HAP-1 (cell line): ENCODE measurements at regions not wholly inside any gene's neighbourhood (a gene's known extent, or its start where the extent isn't known, plus 50 kb on each side); places are given as distances from the start of the nearest gene placed in this dataset.

Source experiments
- DNase-seq, 2 experiments: peaks; one replicate each; pipeline ENCODE4 v3.0.0-alpha.2; 2016 to 2020; ENCODE audit warnings: low spot score in 2 of 2
- H3K27me3 ChIP-seq: fragments of 250-450 bp; sonication (Bioruptor Pico); 2 replicates; pipeline ENCODE4 v1.5.1; 2020; ENCODE audit warnings: low read depth, mild to moderate bottlenecking, moderate library complexity
- H3K36me3 ChIP-seq: fragments of 250-450 bp; sonication (Bioruptor Pico); replicated peaks from 2 replicates; pipeline ENCODE4 v1.5.1; 2020; ENCODE audit warnings: mild to moderate bottlenecking
- H3K4me1 ChIP-seq: fragments of 250-450 bp; sonication (Bioruptor Pico); 2 replicates; pipeline ENCODE4 v1.5.1; 2020; ENCODE audit warnings: mild to moderate bottlenecking
- H3K4me3 ChIP-seq: fragments of 250-450 bp; sonication (Bioruptor Pico); 2 replicates; pipeline ENCODE4 v1.5.1; 2020; ENCODE audit warnings: mild to moderate bottlenecking, moderate library complexity
- H3K9me3 ChIP-seq: fragments of 250-450 bp; sonication (Bioruptor Pico); 2 replicates; pipeline ENCODE4 v1.5.1; 2020; ENCODE audit warnings: mild to moderate bottlenecking, moderate library complexity
- in situ Hi-C: fragments of 300-500 bp; cut with MboI; formaldehyde crosslinking; loops from 3 replicates; pipeline ENCODE4 v1.14.3; 2020; ENCODE audit warnings: low sequenced_read_pairs, inconsistent platforms, mixed read lengths

DNA sequence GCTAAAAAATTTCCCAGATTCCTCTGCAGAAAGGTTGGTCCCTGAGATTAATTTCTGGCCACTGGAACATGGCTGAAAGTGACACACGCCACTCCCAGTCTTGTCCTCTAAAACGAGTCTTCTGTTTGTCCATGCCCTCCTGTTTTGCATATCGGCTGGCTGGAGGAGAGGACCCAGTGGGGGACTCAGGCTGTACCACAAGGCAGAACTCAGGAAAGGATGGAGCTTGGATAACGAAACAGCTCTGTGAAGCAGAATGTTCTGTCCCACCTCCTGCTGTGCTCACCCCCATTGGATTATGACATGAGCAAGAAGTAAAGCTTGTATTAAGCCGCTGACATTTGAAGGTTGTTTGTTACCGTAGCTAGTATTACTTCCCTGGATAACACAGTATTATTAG, 856.2 kb downstream of the BCL11B start:
- no peaks in the 10 kb centered on the region for H3K9me3 ChIP-seq
- H3K27me3 ChIP-seq = no peaks in the 10 kb centered on the region
- H3K4me3 ChIP-seq = no peak overlapping the region
- H3K36me3 ChIP-seq = no peaks in the 10 kb centered on the region
- no peak for DNase-seq
- H3K4me1 ChIP-seq = no peaks in the 10 kb centered on the region
- in situ Hi-C loops = no loop called here

GRCh38 chr14:98417001-98417400, 855.0 kb downstream of the BCL11B start:
- in situ Hi-C loops = no loop called here
- DNase-seq = no peak
- Histone ChIP-seq H3K4me3 (no peak overlapping the region), H3K36me3 (no peaks in the 10 kb centered on the region), H3K27me3 (no peaks in the 10 kb centered on the region), H3K4me1 (no peaks in the 10 kb centered on the region), H3K9me3 (no peaks in the 10 kb centered on the region)

DNA sequence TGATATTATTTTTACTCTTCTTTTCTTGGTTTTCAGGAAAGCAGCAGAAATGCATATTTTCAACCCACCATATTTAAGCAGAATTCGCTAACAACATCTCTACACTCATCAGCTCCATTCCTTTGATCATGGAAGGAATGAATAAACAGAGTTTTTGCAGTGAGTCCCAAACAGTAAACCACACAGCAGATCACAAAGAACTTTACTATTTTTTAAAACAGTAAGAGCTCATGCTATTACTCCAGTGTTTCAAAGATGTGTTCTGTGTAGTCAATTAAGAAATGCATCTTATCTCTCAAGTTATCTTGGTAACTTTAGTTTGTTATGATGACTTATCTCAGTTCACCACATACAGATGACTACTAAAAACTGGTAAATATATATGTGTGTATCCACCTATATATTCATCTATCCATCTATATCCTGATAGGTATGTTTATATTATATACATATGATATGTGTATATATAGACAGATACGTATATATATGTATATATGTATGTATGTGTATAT, 843.5 kb downstream of the BCL11B start:
- in situ Hi-C loops = no loop called here
- H3K9me3 ChIP-seq = no peaks in the 10 kb centered on the region
- H3K4me3 ChIP-seq = no peak overlapping the region
- H3K4me1 ChIP-seq = no peaks in the 10 kb centered on the region
- H3K36me3 ChIP-seq = no peaks in the 10 kb centered on the region
- DNase-seq = no peak
- no peaks in the 10 kb centered on the region for H3K27me3 ChIP-seq

DNA sequence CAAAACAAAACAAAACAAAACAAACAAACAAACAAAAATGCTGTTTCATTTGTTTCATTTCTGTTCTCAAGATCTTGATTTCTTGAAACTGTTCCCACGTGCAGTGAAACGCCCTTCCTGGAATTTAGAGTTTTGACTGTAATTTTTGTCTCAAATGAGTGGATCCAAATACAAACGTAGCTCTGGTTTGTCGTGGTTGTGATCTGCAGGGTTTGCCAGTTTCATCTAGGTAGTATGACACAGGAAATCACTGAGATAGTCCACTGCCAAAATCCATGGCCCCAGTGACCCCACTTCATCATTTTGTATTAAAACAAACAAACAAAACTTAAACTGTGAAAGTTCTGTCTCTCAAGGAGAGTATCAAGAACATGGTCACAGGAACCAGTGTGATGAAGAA, 838.6 kb downstream of the BCL11B start:
- Histone ChIP-seq H3K9me3 (no peaks in the 10 kb centered on the region; the same call in 1 of the 2 replicates), H3K27me3 (no peaks in the 10 kb centered on the region), H3K36me3 (no peaks in the 10 kb centered on the region), H3K4me3 (no peak overlapping the region), H3K4me1 (no peaks in the 10 kb centered on the region)
- no peak for DNase-seq
- in situ Hi-C loops = no loop called here

DNA sequence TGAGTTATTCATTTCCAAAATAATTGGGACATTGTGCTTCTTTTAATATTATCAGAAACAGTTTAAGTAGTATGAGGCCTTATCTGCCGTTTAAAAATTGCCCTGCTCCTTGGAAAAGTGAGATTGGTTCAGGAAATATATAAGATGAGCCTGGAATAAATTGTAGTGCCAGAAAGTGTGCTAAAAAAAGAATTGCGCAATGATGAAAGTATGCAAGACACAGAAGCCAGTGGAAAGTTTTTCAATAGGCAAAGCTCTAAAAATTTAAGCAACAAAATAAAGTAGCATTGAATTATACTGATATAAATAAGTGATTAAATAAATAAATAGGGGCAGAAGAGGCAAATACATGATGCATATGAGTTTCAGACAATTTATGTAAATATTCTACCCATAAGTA, 834.9 kb downstream of the BCL11B start:
- in situ Hi-C loops = no loop called here
- Histone ChIP-seq H3K36me3 (no peaks in the 10 kb centered on the region), H3K4me1 (no peaks in the 10 kb centered on the region), H3K27me3 (no peaks in the 10 kb centered on the region), H3K9me3 (no peaks in the 10 kb centered on the region; the same call in 1 of the 2 replicates), H3K4me3 (no peak overlapping the region)
- no peak for DNase-seq

DNA sequence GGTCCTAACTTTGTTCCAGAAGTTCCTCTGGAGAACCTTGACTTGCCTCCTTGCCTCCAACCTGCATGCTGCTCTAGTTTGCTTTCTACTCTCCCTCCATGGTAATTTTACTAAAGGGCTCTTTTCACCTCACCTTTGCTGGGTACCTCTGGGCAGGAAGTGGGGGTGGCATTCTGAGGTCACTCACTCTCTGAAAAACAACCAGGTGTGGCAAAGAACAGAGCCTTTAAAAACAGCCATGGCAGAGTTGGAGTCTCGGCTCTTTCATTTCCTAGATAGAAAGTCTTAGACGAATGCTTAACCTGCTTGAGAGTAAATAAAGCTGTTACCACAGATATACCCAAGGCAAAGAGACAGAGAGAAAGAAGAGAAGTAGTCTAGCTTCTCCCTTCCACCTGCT, 827.9 kb downstream of the BCL11B start:
- H3K4me3 ChIP-seq = no peak overlapping the region
- in situ Hi-C loops = no loop called here
- no peak for DNase-seq
- no peaks in the 10 kb centered on the region for H3K27me3 ChIP-seq
- H3K36me3 ChIP-seq = no peaks in the 10 kb centered on the region
- H3K4me1 ChIP-seq = no peaks in the 10 kb centered on the region
- no peaks in the 10 kb centered on the region for H3K9me3 ChIP-seq

DNA sequence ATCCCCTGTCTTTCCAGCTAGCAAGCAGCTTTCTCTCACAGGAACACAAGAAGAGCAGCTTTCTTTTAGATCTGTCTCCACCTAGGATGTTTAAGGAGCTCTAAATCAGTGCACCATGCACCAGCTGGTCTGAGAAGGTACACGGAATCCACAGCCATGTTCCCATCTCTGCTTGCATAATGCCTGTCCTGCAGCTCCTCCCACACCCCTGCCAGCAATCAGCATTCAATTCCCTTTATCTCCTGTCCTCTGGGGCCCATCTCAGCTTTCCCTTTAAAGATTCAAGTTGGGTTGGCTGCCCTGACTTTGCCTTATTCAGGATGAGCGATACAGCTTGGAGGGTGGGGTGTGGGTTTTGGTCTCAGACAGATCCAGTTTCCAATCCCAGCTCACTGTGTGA, 826.3 kb downstream of the BCL11B start:
- in situ Hi-C loops = no loop called here
- Histone ChIP-seq H3K9me3 (no peaks in the 10 kb centered on the region), H3K4me1 (no peaks in the 10 kb centered on the region), H3K27me3 (no peaks in the 10 kb centered on the region), H3K36me3 (no peaks in the 10 kb centered on the region), H3K4me3 (no peak overlapping the region)
- no peak for DNase-seq

DNA sequence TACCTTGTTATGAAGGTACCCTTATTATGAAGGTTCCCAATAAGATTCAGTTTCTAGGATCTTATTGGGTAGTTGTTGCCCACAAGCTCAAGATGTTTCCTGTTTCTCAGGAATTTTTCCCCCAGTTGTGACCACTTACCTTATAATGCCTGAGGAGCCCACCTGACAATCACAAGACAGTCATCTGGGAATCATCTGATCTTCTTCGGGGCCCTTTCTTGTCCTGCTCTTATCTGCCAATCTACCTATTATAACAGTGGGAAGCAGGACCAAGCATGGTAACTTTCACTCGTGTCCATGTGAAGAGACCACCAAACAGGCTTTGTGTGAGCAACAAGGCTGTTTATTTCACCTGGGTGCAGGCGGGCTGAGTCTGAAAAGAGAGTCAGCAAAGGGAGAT, 825.5 kb downstream of the BCL11B start:
- in situ Hi-C loops = no loop called here
- H3K4me1 ChIP-seq = no peaks in the 10 kb centered on the region
- no peak for DNase-seq
- no peaks in the 10 kb centered on the region for H3K9me3 ChIP-seq
- no peaks in the 10 kb centered on the region for H3K27me3 ChIP-seq
- no peak overlapping the region for H3K4me3 ChIP-seq
- no peaks in the 10 kb centered on the region for H3K36me3 ChIP-seq

GRCh38 chr14:98456231-98456630, 815.8 kb downstream of the BCL11B start:
- Histone ChIP-seq H3K9me3 (no peaks in the 10 kb centered on the region), H3K27me3 (no peaks in the 10 kb centered on the region)
- in situ Hi-C loops = no loop called here

DNA sequence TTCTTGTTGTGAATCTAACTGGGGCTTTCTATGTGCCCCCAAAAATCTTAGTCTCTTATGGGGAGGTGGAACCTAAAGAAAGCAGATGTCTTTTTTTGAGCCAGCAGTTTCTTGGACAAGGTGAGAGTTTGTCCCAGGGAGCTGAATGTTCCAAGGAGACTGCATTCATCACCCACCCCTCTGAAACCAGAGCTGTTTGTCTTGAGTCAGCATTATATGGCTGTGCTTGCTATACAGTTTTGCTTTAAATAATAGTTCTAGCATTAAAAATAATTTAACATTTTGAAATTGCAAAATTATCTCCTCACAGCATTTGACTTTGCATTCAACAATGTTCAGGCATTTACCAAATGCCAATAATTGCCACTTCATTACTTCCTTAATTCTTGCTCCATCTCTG, 813.3 kb downstream of the BCL11B start:
- Histone ChIP-seq H3K27me3 (no peaks in the 10 kb centered on the region), H3K4me3 (no peak overlapping the region), H3K36me3 (no peaks in the 10 kb centered on the region), H3K9me3 (no peaks in the 10 kb centered on the region), H3K4me1 (no peaks in the 10 kb centered on the region)
- in situ Hi-C loops = no loop called here
- DNase-seq = no peak

More at GRCh38 chr14:98456231-98456630, 815.8 kb downstream of the BCL11B start:
- H3K36me3 ChIP-seq = no peaks in the 10 kb centered on the region
- DNase-seq = no peak
- H3K4me3 ChIP-seq = no peak overlapping the region
- no peaks in the 10 kb centered on the region for H3K4me1 ChIP-seq

DNA sequence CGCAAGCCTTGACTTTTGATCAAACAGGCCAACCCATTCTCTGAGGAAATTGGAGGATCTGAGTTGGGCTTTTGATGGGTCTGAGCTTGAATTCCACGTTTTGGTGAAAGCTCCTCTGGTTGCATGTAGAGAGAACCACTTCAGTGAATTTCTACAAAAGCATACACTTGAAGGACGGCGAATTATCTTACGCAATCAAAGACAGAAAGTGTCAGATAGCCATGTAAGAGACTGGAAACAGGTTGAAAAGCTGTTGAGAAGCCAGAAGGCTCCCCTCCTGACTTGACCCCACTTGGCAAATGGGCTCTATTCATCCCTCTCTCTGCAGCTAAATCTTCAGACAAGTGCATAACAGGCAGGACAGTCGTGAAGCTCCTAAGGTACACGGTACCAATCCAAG, 809.1 kb downstream of the BCL11B start:
- H3K9me3 ChIP-seq = no peaks in the 10 kb centered on the region
- H3K4me1 ChIP-seq = no peaks in the 10 kb centered on the region
- H3K36me3 ChIP-seq = no peaks in the 10 kb centered on the region
- H3K27me3 ChIP-seq = no peaks in the 10 kb centered on the region
- in situ Hi-C loops = no loop called here
- H3K4me3 ChIP-seq = no peak overlapping the region
- DNase-seq = no peak

GRCh38 chr14:98466807-98467206, 805.2 kb downstream of the BCL11B start:
- H3K9me3 ChIP-seq = no peaks in the 10 kb centered on the region
- no peaks in the 10 kb centered on the region for H3K4me1 ChIP-seq
- DNase-seq = no peak
- H3K27me3 ChIP-seq = no peaks in the 10 kb centered on the region
- H3K4me3 ChIP-seq = no peak overlapping the region
- in situ Hi-C loops = no loop called here
- no peaks in the 10 kb centered on the region for H3K36me3 ChIP-seq

DNA sequence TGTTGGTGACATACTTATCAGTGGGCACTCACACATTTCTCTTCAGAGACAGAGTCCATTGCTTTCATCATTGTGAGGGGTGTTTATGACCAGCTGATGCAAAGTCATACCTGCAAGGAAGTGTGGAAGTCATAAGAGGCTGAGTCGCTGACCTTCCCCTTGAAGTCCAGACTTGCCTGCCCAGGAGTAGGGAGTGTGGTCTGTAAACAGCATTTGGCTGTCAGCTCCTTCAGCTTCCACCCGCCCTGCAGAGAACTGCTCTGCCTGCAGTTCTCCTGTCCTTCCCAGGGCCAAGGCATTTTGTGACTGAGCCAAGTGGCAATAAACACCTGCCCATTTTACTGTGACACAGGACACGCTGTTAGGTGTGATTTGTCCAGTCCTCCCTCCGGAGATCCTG, 801.3 kb downstream of the BCL11B start:
- no peaks in the 10 kb centered on the region for H3K9me3 ChIP-seq
- no peaks in the 10 kb centered on the region for H3K4me1 ChIP-seq
- in situ Hi-C loops = no loop called here
- no peak overlapping the region for H3K4me3 ChIP-seq
- no peaks in the 10 kb centered on the region for H3K36me3 ChIP-seq
- DNase-seq = no peak
- no peaks in the 10 kb centered on the region for H3K27me3 ChIP-seq

DNA sequence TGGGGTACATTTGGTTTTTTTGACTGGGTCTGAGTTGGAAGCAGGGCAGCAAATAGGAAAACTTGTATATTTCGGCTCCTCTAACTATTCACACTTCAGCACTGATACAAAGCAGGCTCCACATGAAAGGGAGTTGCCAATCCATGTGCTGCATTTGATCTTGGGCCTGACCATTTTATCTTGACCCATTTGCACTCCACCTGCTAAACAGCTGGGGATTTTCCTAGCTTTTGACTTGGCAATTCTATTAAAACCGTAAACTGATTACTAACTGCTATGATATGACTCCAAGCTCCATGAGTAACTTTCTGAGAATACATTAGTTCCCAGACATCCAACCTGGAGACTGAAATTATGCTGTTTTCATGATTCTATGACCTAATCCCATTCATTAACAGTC, 797.1 kb downstream of the BCL11B start:
- in situ Hi-C loops = no loop called here
- H3K9me3 ChIP-seq = no peaks in the 10 kb centered on the region
- no peaks in the 10 kb centered on the region for H3K27me3 ChIP-seq
- H3K4me1 ChIP-seq = no peaks in the 10 kb centered on the region
- no peak for DNase-seq
- H3K36me3 ChIP-seq = no peaks in the 10 kb centered on the region
- no peak overlapping the region for H3K4me3 ChIP-seq

GRCh38 chr14:98477935-98478334, 794.1 kb downstream of the BCL11B start:
- Histone ChIP-seq H3K36me3 (no peaks in the 10 kb centered on the region), H3K4me1 (no peaks in the 10 kb centered on the region), H3K9me3 (no peaks in the 10 kb centered on the region), H3K4me3 (no peak overlapping the region), H3K27me3 (no peaks in the 10 kb centered on the region)
- in situ Hi-C loops = no loop called here
- DNase-seq = no peak
